H1 (cell line): ENCODE measurements at regions not wholly inside any gene's neighbourhood (a gene's known extent, or its start where the extent isn't known, plus 50 kb on each side); places are given as distances from the start of the nearest gene placed in this dataset.

Source experiments
- CTCF ChIA-PET: fragments of 300-600 bp; sonication (Branson Sonifier 250); formaldehyde crosslinking; loops from one replicate; lab custom pipeline; 2021; ENCODE audit not compliant: partially characterized antibody; lab: Charles Lee
- POLR2A ChIA-PET: fragments of 300-600 bp; sonication (Branson Sonifier 250); formaldehyde crosslinking; loops from one replicate; lab custom pipeline; 2021; ENCODE audit warnings: inconsistent platforms; ENCODE audit not compliant: partially characterized antibody; lab: Charles Lee
- DNase-seq, 2 experiments: peaks; one replicate each; pipeline versions ENCODE4 v3.0.0 to v3.0.0-alpha.2; 2010 to 2022; ENCODE audit warnings: low spot score in 2 of 2, low read depth in 1 of 2, mixed read lengths in 1 of 2
- FAIRE-seq: peaks from 2 replicates; lab custom pipeline; 2011; peaks lifted over from hg19 to GRCh38; lab: Jason Lieb, UNC
- H2AFZ ChIP-seq: 2 replicates; pipeline ENCODE4 v1.8.1; 2012; ENCODE audit warnings: low read length, inconsistent platforms
- H2AK5ac ChIP-seq: 2 replicates; pipeline ENCODE4 v1.6.1; 2013; ENCODE audit warnings: low read depth, low read length
- H2BK120ac ChIP-seq: replicated peaks from 2 replicates; pipeline ENCODE3; 2013; ENCODE audit warnings: low read depth, low read length, inconsistent platforms
- H2BK12ac ChIP-seq: 2 replicates; pipeline ENCODE4 v1.6.1; 2013; ENCODE audit warnings: low read depth, low read length
- H2BK15ac ChIP-seq: 2 replicates; pipeline ENCODE4 v1.6.1; 2013; ENCODE audit warnings: low read length
- H2BK20ac ChIP-seq: 2 replicates; pipeline ENCODE4 v1.6.1; 2013; ENCODE audit warnings: low read length
- H2BK5ac ChIP-seq: 2 replicates; pipeline ENCODE4 v1.6.1; 2013; ENCODE audit warnings: low read depth, low read length
- H3K14ac ChIP-seq: 2 replicates; pipeline ENCODE4 v1.6.1; 2013; ENCODE audit warnings: inconsistent platforms; ENCODE audit not compliant: insufficient read length
- H3K18ac ChIP-seq: 2 replicates; pipeline ENCODE4 v1.6.1; 2013; ENCODE audit warnings: low read length; ENCODE audit errors: extremely low read depth
- H3K23ac ChIP-seq: 2 replicates; pipeline ENCODE4 v1.6.1; 2013; ENCODE audit warnings: inconsistent platforms; ENCODE audit not compliant: insufficient read length
- H3K23me2 ChIP-seq: 2 replicates; pipeline ENCODE4 v1.6.1; 2013; ENCODE audit warnings: low read depth, low read length
- H3K27ac ChIP-seq: 2 replicates; pipeline ENCODE4 v1.6.1; 2011; ENCODE audit warnings: low read depth, low read length, inconsistent platforms
- H3K27me3 ChIP-seq, 4 experiments: replicated peaks in 1 of 4; 1 replicate in 1 of 4; 2 replicates in 3 of 4; pipeline versions ENCODE4 v1.6.1 to v1.8.1; 2011 to 2013; ENCODE audit warnings: low read length in 3 of 4, mild to moderate bottlenecking in 3 of 4, inconsistent platforms in 2 of 4, mixed read lengths in 2 of 4, moderate library complexity in 1 of 4; ENCODE audit not compliant: control insufficient read depth in 3 of 4, insufficient read depth in 3 of 4; ENCODE audit errors: extremely low read depth in 1 of 4
- H3K36me3 ChIP-seq, 4 experiments: 2 replicates each; pipeline versions ENCODE4 v1.6.1 to v1.8.1; 2011 to 2013; ENCODE audit warnings: mild to moderate bottlenecking in 4 of 4, low read length in 3 of 4, moderate library complexity in 2 of 4, control low read depth in 1 of 4, inconsistent platforms in 1 of 4; ENCODE audit not compliant: insufficient read depth in 4 of 4, control insufficient read depth in 2 of 4
- H3K4ac ChIP-seq: replicated peaks from 2 replicates; pipeline ENCODE3; 2013; ENCODE audit warnings: low read length, low read depth, mixed read lengths, inconsistent platforms; ENCODE audit not compliant: insufficient read length
- H3K4me1 ChIP-seq, 4 experiments: replicated peaks in 1 of 4; 1 replicate in 1 of 4; 2 replicates in 3 of 4; pipeline versions ENCODE4 v1.6.1 to v1.8.1; 2011 to 2013; ENCODE audit warnings: low read length in 3 of 4, inconsistent platforms in 2 of 4, mixed read lengths in 1 of 4; ENCODE audit not compliant: insufficient read depth in 4 of 4, control insufficient read depth in 3 of 4
- H3K4me2 ChIP-seq, 2 experiments: 2 replicates each; pipeline versions ENCODE4 v1.6.1 to v1.8.1; 2011 to 2013; ENCODE audit warnings: low read depth in 2 of 2, low read length in 2 of 2, control low read depth in 1 of 2, inconsistent platforms in 1 of 2, mild to moderate bottlenecking in 1 of 2; ENCODE audit not compliant: insufficient read depth in 1 of 2
- H3K4me3 ChIP-seq, 4 experiments: fragments of 200-600, 300-600 bp in 1 of 4; sonication (generic), shearing (Covaris generic), sonication (Bioruptor Twin) in 1 of 4; 2 replicates each; pipeline versions ENCODE4 v1.5.1 to v1.8.1; 2011 to 2016; ENCODE audit warnings: low read length in 4 of 4, low read depth in 3 of 4, control low read depth in 2 of 4, inconsistent platforms in 2 of 4, mild to moderate bottlenecking in 2 of 4, mixed read lengths in 1 of 4, moderate library complexity in 1 of 4; ENCODE audit not compliant: insufficient read depth in 2 of 4; ENCODE audit errors: extremely low read depth in 1 of 4
- H3K56ac ChIP-seq: replicated peaks from 2 replicates; pipeline ENCODE3; 2013; ENCODE audit warnings: low read depth, mild to moderate bottlenecking, mixed read lengths, low read length, inconsistent platforms; ENCODE audit not compliant: insufficient read length
- H3K79me1 ChIP-seq: 2 replicates; pipeline ENCODE4 v1.6.1; 2013; ENCODE audit warnings: low read depth, low read length, control low read depth
- H3K79me2 ChIP-seq, 2 experiments: 2 replicates each; pipeline versions ENCODE4 v1.6.1 to v1.8.1; 2012 to 2013; ENCODE audit warnings: low read length in 2 of 2, mild to moderate bottlenecking in 2 of 2, inconsistent platforms in 1 of 2; ENCODE audit not compliant: insufficient read depth in 2 of 2, control insufficient read depth in 1 of 2
- H3K9ac ChIP-seq, 4 experiments: replicated peaks in 1 of 4; 1 replicate in 1 of 4; 2 replicates in 3 of 4; pipeline versions ENCODE4 v1.6.1 to v1.8.1; 2011 to 2013; ENCODE audit warnings: low read depth in 3 of 4, low read length in 3 of 4, control low read depth in 2 of 4, mild to moderate bottlenecking in 2 of 4, moderate library complexity in 2 of 4, inconsistent platforms in 1 of 4; ENCODE audit errors: extremely low read depth in 1 of 4
- H3K9me3 ChIP-seq, 2 experiments: 2 replicates each; pipeline versions ENCODE4 v1.6.1 to v1.8.1; 2012 to 2013; ENCODE audit warnings: mild to moderate bottlenecking in 2 of 2, moderate library complexity in 2 of 2, control low read depth in 1 of 2, inconsistent platforms in 1 of 2, low read depth in 1 of 2, low read length in 1 of 2, mixed read lengths in 1 of 2; ENCODE audit not compliant: insufficient read depth in 2 of 2
- H4K20me1 ChIP-seq, 2 experiments: replicated peaks in 1 of 2; 2 replicates each; pipeline versions ENCODE3 to v1.8.1; 2011 to 2013; ENCODE audit warnings: inconsistent platforms in 2 of 2, low read length in 2 of 2, mild to moderate bottlenecking in 1 of 2; ENCODE audit not compliant: insufficient read depth in 2 of 2, control insufficient read depth in 1 of 2
- H4K5ac ChIP-seq: 2 replicates; pipeline ENCODE4 v1.6.1; 2013; ENCODE audit warnings: low read length, low read depth, mixed read lengths, inconsistent platforms; ENCODE audit not compliant: insufficient read length
- H4K8ac ChIP-seq: 2 replicates; pipeline ENCODE4 v1.8.0; 2013; ENCODE audit warnings: mild to moderate bottlenecking, moderate library complexity, low read length, inconsistent platforms; ENCODE audit not compliant: insufficient read depth; ENCODE audit errors: extremely low read depth
- H4K91ac ChIP-seq: replicated peaks from 2 replicates; pipeline ENCODE3; 2013; ENCODE audit warnings: low read length, mixed read lengths, inconsistent platforms; ENCODE audit not compliant: insufficient read length
- CREB1 ChIP-seq: IDR thresholded peaks from 2 replicates; pipeline ENCODE4 v1.6.1; 2012; ENCODE audit warnings: inconsistent platforms
- POLR2A ChIP-seq, 2 experiments: IDR thresholded peaks; 1 replicate in 1 of 2; 2 replicates in 1 of 2; pipeline ENCODE4 v1.6.1; 2011; ENCODE audit warnings: low read depth in 2 of 2, low read length in 2 of 2, mild to moderate bottlenecking in 2 of 2; ENCODE audit errors: control extremely low read depth in 1 of 2
- RXRA ChIP-seq: IDR thresholded peaks from 2 replicates; pipeline ENCODE4 v1.6.1; 2011; ENCODE audit warnings: low read depth, mild to moderate bottlenecking, low read length, moderate library complexity; ENCODE audit not compliant: insufficient read depth
- YY1 ChIP-seq: IDR thresholded peaks from 2 replicates; pipeline ENCODE4 v1.6.1; 2011; ENCODE audit warnings: low read depth, mild to moderate bottlenecking, low read length
- WGBS, 2 experiments: shearing (Covaris generic) in 1 of 2; methylation state at CpG; one replicate each; pipeline versions ENCODE4 v1.1.6 to v1.1.7; 2013 to 2015; ENCODE audit warnings: low lambda C conversion rate in 2 of 2, mixed read lengths in 2 of 2, inconsistent platforms in 1 of 2, low coverage in 1 of 2, missing lambda C conversion rate in 1 of 2; ENCODE audit not compliant: insufficient replicate concordance in 2 of 2, insufficient coverage in 1 of 2, insufficient read length in 1 of 2; ENCODE audit errors: extremely low coverage in 1 of 2, missing lambda C conversion rate in 1 of 2; 5-methylcytosine and 5-hydroxymethylcytosine counted together

GRCh38 chr16:9497750-9498149 is 406.3 kb downstream of the HAPSTR1 start:
- Histone ChIP-seq H3K14ac (no peak overlapping the region), H3K4me2 (no peak overlapping the region), H3K4ac (no peak overlapping the region), H3K79me2 (no peaks in the 10 kb centered on the region), H3K56ac (no peak overlapping the region), H3K18ac (no peak overlapping the region), H2BK12ac (no peak overlapping the region), H2BK120ac (no peak overlapping the region), H3K9ac (no peak overlapping the region), H3K23me2 (no peaks in the 10 kb centered on the region), H4K20me1 (no peaks in the 10 kb centered on the region), H3K27ac (no peak overlapping the region), H2AK5ac (no peak overlapping the region), H2BK5ac (no peak overlapping the region), H3K36me3 (no peaks in the 10 kb centered on the region), H2BK20ac (no peak overlapping the region), H4K5ac (no peak overlapping the region), H3K27me3 (no peaks in the 10 kb centered on the region), H2AFZ (no peak overlapping the region), H3K9me3 (peaks cover 0 to 6% of the 10 kb centered on the region in 2 experiments; a peak in 2 of 4 replicates), H3K4me1 (peaks cover 4 to 9% (median 6%) of the 10 kb centered on the region in 4 experiments), H3K4me3 (no peak overlapping the region), H3K23ac (no peak overlapping the region), H3K79me1 (no peaks in the 10 kb centered on the region), H2BK15ac (no peak overlapping the region), H4K8ac (no peak overlapping the region), H4K91ac (no peak overlapping the region)
- no peak for TF ChIP-seq RXRA
- TF ChIP-seq CREB1 = no peak
- no peak for TF ChIP-seq POLR2A (IDR thresholded peaks at IDR 0.05; ENCODE audit: control extremely low read depth in 1 of 2, low read depth in 2 of 2, low read length in 2 of 2)
- TF ChIP-seq YY1 = no peak
- ChIA-PET CTCF (interaction anchor here (0.7 kb wide), 1 partner anchor 24 kb away, joined by 3 read pairs; no protein-coding TSS in a partner anchor), POLR2A (no interaction called here)
- no peak for DNase-seq
- no peak for FAIRE-seq
- 93% methylated on average over 3 of the region's 3 CpGs; no CpG with 5 or more reads in 1 of the 2 experiments for WGBS, 2 experiments
